Stimulated activated CD4-positive, alpha-beta T cell treated with anti-CD3 and anti-CD28 coated beads, Interleukin-4, amount 100 ng/mL, for 4 hours (primary cell): ENCODE measurements at regions not wholly inside any gene's neighbourhood (a gene's known extent, or its start where the extent isn't known, plus 50 kb on each side); places are given as distances from the start of the nearest gene placed in this dataset.
"Not testable (repeated sequence)": the region's sequence is repeated elsewhere in the genome, so short reads cannot be mapped to it uniquely, and the experiment has no call there.

Experiments used
- DNase-seq, 2 experiments: peaks; one replicate each; pipeline ENCODE4 v3.0.0-alpha.2; 2020

DNA sequence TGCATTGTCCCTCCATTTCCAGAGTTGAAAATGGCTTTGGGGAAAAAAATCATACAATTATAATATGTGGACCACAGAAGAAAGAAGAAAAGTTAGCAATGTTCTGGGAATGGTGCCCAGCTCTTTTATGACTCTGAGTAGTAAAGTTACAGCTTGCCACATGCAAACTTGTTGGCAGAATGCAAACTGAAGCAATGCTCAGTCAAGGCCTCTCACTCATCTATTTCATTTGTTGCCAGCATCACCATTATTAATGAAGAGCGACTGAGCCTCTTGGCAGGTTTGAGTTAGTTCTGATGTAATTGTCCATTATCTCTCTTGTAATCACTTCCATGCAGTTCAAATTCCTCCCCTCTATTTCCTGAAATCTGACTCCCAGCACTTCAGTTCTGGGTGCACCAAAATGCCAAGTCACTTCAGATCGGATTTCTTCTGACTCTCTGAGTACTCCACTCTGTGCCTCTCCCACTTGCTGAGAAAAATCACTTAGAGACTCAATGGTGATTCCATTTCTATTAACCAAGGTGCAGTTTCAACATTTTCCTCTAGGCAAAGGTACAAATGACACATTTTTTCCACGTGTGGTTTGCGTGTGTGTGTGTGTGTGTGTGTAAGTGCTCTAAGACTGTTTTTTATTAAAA is 154.4 kb upstream of the STMND1 start:
- no peak for DNase-seq

DNA sequence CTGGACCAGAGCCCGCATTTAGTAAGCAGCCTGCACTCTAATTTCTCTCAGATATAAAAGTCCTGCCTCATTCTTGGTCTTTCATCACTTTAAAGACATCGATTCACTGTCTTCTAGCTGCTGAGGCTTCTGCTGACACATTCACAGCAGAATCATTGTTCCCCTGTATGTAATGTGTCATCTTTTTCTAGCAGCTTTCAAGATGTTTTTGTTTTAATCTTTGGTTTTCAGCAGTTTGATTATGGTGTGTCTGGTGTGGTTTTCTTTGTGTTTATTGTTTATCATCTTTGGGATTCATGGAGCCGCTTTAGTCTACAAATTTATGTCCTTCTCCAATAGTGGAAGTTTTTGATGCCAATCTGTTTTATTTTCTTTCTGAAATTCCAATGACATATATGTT is 157.3 kb upstream of the STMND1 start:
- no peak for DNase-seq

DNA sequence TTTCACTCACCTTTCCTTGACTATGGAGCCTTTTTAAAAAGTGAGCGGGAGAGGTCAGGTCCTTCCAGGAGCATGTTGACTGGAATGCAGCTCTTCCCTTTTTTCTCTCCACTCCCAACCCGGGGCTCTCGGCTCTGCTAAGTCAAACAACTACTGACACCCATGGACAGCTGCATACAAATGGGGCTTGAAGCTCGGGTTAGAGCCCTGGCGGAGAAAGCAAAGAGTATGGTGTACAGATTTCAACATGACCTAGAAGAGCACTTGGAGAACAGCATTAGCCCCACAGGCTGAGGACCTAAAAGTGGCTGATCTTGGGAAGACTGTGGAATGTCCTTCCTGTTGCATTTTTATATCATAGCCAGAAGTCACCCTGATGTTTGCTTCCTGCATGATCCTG is 162.0 kb upstream of the STMND1 start:
- DNase-seq: no peak

DNA sequence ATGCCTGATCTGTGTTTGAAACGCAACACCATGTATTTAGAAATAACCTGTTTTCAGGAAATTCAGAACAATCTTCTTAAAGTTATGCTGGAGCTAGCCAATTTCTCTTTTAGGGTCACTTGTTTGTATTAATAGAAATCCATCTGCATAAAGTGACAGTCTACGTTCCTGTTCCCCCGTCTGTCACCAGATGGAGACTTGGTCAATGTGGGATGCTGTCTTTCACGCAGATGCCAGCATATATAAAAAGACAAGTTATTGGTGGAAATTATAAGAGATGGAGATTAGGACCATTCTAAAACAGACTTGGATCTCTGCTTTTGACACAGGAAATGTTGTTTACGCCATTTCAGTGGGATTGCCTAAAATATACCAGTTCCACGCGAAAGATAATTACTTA is 162.5 kb upstream of the STMND1 start:
- no peak for DNase-seq

DNA sequence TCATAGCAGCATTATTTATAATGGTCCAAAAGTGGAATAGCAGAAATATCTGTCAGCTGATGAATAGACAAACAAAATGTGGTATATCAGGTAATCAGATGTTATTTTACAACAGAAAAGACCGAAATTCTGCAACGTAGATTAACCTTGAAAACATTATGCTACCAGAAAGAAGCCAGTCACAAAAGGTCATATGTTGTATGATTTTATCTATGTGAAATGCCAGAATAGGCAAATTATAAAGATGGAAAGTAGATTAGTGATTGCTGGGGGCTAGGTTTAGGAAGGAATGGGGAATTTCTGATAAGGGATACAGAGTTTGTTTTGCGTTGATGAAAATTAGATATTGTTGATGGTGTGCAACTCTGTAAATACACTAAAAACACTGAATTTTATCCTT is 165.0 kb upstream of the STMND1 start:
- DNase-seq: no peak

DNA sequence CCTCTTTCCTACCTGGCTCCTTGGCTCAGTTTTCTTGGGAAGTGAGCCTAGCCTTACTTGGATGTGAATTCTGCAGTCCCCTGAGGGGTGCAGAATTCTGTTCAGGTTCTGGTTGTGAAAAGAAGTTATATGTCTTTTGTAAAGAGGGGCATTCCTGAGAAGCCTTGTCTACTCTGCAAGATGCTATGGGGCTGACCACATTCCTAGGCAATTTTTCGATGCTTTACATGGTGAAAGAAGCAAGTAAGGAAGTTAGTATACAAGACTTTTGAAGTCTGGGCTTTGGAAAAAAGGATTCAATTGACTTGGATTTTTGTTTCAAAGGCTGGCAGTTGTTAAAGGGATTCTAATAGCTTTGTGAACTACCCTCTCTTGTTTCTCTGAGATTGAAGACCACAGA is 167.9 kb upstream of the STMND1 start:
- no peak for DNase-seq

DNA sequence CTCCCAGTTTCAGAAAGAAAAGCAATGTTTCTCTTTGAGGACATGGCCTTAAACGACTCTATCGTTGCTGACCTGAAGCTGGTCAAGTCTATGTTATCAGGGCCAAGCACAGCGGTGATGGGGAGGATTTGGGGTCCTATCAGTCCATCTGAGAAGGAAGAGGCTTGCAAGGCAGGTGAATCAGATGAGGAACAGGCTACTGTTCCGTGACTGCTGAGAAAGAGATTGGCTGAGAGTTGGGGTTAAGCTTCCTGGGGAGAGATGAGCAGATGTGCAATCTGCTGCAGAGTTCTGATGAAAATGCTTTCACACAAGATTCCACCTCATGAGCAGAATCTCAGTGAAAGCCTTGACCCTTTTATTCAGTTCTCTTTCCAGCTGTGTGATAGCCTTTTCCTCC is 168.3 kb upstream of the STMND1 start:
- DNase-seq: no peak

DNA sequence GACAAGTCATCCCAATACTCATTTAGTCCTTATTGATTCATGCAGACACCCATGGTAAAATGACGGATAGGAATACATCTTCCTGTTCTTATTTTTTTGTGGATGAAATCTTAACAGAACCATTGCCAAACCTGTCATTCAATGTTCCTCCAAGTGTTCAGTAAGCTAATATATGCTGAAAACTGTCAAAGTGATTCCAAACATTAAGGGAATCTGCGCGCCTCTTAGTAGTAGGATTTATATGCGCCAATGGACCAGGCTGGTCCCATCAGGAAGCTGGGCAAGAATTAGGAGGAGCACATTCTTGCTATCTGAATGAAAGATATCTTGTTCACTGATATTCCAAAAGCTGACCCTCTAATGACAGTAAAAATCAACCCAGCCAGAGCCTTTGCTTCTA is 168.9 kb upstream of the STMND1 start:
- no peak for DNase-seq

DNA sequence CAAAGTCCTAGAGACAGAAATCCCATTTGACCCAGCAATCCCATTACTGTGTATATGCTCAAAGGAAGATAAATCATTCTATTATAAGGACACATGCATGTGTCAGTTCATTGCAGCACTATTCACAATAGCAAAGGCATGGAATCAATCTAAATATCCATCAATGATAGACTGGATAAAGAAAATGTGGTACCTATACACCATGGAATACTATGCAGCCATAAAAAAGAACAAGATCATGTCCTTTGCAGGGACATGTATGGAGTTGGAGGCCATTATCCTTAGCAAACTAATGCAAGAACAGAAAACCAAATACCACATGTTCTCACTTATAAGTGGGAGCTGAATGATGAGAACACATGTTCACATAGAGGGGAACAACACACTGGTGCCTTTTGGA is 169.8 kb upstream of the ATXN1 start:
- DNase-seq: not testable (repeated sequence)

DNA sequence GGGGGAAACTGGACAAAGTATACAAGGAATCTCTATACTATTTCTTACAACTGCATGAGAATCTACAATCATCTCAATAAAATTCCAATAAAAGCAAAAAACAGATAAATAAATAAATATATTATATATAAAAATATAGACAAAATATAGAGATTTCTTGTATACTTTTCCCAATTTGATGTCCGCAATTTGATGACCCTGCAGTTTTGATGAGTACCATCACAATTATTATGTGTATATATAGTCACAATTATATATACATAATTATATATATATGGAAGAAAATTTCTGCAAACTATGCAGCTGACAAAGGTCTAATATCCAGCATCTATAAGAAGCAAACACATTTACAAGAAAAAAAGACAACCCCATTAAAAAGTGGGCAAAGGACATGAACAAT is 169.2 kb upstream of the ATXN1 start:
- DNase-seq: no peak

DNA sequence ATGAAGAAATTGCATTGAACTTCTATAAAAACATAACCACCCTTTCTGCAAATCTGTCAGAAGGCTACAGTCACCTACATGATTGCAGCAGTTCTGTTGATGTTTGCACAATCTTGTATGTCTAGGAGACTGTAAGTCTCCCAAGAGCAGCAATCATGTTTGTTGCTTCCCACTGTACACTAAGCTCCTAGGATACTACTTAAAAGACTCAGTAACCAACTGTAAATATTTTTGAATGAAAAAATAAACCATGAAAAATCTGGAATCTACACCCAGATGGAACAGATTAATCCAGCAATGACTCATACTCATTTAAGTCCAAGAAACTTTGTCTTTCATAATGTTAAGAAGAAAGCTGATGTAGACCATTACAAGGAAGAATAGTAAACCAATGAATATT is 168.5 kb upstream of the ATXN1 start:
- no peak for DNase-seq

DNA sequence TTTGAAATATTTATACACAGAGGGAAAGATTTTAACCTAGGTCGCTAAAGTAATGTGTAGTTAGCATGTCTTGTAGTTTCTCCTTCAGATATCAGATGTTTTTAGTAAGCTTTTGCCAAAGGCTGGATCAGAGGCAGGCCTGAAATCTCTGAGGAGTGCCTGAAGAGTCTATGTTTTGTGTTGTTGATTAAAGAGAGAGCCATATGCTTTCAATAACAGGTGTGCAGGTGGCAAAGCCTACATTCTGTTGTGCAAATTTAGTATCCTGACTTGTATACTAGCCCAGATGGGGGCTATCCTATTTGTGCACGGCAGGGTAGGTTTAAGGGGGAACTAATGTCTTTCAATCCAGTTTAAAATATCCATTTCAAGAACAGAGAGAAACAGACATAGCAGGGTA is 167.1 kb upstream of the ATXN1 start:
- DNase-seq: no peak

DNA sequence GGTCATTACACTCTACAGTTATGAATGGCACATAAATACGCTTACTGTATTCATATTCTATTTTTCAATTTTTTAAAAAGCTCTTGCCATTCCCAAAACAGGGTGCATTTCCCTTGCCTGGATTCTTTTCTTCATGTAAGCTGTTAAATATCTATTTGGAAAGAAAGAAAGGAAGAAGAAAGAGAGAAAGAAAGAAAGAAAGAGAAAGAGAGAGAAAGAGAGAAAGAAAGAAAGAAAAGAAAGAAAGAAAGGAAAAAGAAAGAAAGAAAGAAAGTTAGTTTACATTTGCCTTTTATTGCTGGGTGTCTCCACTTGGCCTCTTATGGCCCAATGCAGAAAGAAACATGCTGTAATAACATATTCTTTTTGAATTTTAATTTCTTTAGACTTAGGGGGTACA is 165.9 kb upstream of the ATXN1 start:
- DNase-seq: no peak

DNA sequence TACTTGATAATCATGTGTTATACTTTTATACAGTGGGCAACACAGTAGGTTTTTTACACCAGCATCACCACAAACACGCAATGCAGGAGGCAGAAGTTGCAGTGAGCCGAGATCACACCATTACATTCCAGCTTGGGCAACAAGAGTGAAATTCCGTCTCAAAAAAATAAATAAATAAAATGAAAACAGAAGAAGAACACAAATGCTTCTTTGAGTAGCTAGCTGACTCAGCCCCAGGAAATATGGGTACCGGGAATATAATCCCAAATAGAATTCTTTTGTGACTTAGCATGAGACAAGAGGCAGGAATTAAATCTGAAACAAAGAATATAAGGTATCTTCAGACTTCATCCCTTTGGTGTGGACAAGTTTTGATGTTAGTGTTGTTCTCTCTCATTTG is 164.2 kb upstream of the ATXN1 start:
- DNase-seq: no peak

DNA sequence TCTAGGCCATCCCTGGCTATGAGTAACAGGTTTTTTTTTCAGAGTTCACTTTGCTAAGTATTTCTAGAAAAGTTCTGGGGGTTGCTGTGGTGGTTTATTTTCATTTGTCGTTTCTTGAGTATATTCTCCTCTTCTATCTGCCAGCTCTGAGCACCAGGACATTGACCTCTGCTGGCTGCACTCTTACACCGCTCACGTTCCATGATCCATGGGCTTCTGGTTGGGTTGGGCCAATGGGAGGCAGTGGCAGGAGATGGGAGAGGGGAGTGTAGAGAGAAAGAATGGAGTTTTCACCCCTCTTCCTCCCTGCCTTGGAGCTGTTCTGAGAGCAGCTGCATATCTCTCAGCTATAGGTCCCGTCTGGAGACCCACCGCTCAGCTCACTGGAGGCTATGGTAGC is 161.0 kb upstream of the ATXN1 start:
- no peak for DNase-seq

DNA sequence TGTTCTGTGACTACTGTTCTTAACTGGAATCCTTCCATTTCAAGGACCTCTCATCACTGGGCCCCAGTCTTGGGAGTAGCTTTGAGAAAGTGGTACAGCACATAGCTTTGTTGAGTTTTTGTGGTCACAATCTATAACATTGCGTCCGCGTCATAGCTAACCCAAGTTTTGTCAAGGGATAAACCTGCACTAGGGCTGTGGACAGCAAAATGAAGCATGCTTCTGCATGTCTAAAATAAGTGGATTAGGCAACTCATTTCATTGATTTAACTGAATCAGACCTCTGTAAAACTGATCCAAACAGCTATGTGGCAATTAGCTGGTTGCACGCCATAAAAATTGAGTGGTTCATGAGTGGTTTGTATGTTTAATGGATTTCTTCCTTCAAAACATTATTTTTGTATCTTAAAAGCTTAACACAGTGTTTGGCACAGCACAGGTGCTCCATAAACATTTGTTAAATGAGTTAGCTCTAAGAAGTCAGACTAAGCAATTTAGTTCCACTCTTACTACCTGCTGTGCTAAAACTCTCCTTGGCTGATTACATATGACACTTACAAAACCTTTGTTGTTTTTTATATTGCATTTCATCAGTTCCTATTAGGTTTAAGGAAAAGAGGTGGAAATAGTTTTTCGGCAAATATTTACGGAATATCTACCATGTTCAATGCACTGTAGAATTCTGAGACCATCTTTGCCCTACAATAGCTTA is 160.3 kb upstream of the ATXN1 start:
- DNase-seq: no peak

DNA sequence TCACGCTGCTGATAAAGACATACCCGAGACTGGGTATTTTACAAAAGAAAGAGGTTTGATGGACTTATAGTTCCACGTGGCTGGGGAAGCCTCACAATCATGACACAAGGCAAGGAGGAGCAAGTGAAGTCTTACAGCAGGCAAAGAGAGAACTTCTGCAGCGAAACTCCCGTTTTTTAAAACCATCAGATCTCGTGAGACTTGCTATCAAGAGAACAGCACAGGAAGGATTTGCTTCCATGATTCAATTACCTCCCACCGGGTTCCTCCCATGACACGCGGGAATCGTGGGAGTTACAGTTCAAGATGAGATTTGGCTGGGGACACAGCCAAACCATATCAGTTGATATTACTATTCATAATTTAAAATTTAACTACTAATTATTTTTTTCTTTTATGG is 157.3 kb upstream of the ATXN1 start:
- no peak for DNase-seq

DNA sequence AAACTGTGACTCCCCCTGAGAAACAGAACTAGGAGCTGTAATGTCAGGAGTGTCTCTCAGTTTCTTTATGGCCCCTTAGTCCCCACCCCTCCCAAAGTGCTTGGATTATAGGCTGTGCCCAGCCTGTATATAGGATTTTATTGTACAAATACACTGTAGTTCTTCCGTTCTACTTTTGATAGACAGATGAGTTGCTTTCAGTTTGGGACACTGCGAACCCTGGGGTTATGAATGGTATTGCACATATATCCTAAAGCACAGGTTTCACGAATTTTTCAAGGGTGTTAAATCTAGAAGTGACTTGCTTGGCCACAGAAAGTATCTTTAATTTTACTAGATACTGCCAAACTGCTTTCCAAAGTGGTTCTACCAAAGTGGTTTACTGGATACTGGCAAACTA is 152.9 kb upstream of the ATXN1 start:
- DNase-seq: no peak

DNA sequence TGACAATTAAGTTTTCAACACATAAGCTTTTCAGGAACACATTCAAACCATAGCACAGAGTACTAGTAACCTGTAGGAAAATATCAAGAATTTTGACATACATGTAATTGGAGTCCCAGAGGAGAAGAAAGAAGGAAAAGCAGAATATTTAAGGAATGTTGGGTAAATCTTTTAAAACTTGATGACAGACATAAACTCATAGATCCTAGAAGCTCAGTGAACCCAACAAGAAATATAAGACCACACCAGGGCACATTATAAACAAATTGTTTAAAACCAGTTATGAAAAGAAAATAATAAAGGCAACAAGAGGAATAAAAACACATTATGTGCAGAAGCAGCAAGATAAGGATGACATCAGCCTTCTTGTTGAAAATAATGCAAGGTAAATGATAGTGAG is 151.5 kb upstream of the ATXN1 start:
- DNase-seq: no peak

DNA sequence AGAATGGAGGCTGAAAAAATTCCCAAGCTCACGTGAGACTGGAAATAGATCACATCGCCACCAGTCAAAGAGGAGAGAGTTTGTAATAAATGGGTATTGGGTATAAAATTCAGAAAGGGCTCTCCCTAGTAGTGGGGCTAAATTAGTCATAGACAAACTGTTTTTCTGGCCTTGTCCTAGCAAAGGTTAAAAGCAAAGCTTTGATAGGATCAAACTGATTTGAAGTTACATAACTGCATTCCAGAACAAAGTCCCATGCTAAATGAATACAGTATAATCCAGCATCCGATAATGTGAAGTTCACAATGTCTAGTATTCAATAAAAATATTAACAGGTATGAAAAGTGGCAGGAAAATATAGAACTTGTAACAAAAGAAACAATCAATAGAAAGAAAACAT is 149.8 kb upstream of the ATXN1 start:
- DNase-seq: no peak

DNA sequence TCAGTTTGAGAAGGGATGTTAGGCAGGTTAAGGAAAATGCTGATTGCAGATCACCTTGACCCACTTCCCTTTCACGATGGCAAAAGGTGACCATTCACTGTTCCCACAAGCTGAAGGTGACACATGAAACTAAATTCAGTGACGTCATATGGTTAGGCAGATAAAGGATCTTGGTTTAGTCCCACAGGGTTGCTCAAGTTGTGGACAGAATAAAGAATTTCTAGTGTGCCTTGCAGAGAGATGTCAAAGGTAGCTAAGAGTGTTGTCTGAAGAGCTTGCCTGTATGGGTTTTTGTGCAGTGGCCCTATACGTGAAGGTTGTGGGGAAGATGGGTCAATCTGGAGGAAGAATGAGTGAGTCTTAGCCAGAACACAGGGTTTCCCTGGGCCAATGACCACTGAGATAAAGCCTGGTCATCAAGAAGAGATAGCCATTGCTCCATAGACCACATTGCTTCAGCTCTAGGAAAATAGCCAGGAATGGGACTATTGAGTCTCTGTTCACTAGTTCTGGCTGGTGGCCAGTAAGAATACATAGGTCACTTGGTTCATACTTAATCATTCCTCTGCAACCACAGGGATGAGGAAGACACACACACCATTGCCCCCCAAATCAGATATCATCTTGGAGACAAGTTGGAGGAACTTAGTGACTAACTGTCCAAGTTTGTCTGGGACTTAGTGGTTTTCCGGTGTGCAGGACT is 148.5 kb upstream of the ATXN1 start:
- DNase-seq: no peak

DNA sequence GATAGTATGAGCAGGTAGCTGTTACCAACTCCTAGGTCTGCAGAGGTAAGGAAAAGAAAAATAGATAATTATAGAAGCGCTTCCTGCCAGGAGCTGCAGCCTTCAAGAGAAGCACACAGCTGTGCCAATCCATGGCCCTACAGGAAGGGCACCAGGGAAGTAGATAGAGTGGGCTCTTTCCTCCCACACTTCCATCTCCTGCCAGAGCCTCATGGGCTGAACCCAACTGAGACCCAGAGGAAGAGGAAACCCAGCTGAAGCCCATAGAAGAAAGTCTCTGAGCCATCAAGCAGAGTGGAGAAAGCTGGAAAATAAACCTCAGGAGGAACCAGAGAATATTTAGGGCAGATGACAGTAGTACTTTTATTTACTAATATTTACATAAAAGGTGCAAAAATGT is 146.7 kb upstream of the ATXN1 start:
- DNase-seq: no peak

DNA sequence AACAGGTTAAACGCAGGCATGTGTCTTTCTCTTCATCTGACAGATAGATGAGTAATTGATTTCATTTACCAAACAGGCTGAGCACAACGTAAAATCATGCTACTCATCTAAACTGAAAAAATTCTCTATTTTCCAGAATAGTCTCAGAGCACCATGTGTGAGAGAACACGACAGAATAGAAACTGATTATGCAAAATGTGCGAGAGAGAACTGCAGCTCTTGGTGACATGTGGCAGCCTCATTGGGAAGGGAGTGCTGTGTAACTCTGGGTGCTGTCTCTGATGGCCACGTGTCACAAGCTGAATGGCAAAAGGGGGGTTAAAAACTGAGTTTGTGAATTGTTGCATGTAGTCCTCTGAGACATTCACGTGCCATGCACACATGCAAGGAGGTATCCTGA is 143.7 kb upstream of the ATXN1 start:
- DNase-seq: no peak

DNA sequence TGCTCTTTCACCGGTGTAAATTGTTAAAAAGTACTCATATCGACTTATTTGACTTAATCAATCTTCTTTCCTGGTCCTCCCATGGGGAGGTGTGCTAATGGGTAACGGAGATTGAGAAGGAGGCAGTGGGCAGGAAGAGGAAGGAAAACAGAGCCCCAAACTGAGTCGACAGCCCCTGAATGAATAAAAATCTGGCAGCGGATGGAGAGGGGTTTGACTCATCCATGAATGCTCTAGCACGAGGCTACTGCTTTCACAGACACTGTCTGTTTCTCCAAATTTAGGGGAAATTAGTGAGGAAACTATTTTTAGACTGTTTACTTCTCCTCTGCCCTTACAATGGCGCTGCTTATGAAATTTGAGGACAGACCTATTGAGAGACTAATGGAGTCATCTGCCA is 142.2 kb upstream of the ATXN1 start:
- no peak for DNase-seq

DNA sequence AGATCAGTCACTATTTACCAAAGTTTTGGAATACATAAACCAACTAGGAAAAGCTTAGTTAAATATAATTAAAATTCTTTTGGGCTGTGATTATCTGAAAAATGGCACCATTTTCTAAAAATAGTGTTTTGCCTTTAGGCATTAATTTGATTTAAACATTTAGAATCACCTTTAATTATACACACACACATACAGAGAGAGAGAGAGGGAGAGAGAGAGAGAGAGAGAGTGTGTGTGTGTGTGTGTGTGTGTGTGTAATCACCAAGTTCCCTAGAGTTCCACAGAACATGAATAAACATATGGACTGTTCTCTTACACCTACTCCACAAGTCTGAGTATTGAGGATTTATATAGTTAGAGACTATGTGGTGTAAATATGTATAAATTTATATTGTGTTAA is 141.2 kb upstream of the ATXN1 start:
- DNase-seq: no peak
